ENCODE measurements at regions not wholly inside any gene's neighbourhood (a gene's known extent, or its start where the extent isn't known, plus 50 kb on each side); places are given as distances from the start of the nearest gene placed in this dataset.

DNA sequence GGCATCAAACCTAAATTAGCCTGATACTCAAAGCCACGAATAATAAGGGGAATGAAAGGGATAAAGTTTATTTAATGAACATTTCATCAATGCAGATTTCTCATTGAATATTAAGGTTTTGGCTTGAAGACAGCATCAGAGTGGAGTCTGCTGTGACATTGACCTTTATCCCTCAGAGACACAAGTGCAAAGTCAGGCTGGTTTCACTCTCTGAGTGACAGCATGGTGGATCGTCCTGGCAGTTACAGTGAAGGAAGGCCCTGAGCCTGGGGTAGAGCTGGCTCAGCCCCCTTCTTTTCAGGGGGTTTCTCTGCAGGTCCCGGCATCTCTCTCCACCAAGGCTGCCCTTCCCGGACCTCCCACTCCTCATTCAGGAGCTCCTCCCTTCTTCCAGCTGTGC is 503.1 kb downstream of the PREX1 start:
- DNase-seq: no peak

DNA sequence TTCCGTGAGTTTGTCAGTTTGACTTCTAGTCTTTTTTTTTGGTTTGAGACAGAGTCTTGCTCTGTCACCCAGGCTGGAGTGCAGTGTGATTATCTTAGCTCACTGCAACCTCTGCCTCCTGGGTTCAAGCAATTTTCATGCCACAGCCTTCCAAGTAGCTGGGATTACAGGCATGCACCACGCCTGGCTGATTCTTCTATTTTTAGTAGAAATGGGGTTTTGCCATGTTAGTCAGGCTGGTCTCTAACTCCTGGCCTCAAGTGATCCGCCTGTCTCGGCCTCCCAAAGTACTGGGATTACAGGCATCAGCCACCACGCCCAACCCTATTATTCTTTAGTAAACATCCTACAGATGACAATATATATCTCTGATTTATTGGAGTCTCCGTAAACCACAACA is 506.5 kb downstream of the PREX1 start:
- no peak for DNase-seq

DNA sequence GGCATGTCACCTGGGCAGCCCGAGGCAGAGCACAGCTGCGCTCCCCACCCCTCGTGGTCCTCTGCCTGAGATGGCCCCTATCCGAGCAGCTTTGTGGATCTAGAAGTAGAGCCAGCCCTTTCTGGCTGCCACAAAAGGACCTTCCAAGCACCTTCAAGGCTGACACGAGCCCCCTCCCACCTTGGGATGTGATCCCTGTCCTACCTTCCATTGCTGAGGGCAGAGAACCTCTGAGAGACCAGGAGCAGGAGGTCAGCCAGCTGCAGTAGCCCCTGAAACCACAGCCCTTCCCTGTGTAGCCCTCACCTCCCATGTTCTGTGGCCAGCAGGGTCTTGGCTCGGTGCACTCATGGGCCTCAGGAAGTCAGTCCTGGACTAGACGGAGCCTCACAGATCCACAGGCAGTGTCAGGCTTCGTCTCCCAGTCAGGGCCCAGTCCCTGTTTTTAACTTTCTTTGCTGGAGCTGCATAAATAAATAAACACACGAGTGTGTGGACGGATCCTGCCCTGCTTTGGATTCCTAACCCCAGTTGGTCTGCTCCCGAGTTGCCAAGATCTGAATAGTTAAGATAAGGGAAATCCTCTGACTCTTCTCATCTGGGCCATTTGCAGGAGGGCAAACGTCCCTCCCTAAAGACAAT is 507.7 kb downstream of the PREX1 start:
- no peak for DNase-seq

DNA sequence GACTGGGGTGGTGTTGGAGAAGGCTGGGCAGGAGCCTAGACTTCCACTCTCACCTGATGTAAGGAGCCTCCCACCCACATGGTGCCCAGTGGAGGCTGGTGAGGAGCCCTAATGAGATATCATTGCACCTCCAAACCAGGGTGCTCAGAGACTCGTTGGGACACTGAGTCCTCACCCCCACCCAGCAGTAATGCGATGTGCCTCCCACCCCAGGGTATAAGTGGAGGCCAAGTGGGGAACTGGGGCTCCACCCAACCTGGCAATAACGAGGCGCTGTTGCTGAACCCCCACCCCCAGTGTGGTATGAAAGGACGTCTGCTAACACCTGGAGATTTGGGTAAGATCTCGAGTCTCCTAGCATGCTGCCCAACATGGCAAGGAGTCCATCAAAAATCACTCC is 510.2 kb downstream of the PREX1 start:
- no peak for DNase-seq

DNA sequence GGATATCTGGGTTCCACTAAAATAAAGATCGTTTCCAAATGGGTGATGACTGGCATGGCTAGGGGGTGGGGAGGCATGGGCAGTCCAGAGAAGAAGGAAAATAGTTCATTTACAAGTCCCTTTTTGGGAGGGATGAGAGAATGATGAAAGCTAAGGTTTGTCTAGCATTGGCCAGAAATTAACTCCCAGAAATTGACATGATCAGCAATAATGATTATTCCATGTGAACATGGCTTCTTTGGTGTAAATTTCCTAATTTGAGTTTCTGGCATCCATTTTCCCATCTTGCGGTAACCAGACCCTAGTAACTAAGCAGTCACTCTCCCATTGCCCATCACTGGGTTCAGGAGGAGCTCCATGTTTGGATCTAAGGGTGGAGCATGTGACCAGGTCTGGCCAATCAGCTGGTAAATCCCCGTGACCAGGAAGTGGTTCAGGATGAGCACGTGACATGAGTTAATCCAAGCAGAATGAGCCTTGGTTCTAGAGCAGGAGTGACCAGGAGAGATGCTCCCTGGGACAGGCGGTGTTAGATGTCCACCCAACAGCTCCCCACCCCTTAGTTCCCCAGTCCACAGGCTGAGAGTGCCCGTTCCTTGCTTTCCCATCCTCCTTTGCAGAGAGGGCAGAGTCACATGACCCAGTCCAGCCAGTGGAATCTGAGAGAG is 512.7 kb downstream of the PREX1 start:
- no peak for DNase-seq

DNA sequence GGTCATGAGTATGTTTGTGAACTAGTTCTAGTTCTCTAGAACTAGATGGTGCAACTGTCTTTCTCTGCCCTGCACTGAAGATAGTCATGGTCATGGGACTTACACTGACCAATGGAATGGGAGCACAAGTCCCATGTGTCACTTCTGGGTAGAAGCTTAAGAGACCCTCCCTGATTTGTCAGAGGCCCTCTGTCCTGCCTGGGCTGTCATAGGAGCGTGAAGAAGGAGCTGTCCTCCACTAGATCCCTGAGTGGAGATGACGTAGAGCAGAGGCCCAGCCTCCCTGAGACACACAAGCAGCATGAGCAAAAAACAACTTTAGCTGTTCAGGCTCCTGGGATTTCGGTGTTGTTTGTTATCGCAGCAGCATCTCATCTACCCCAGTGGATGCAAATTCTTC is 514.5 kb downstream of the PREX1 start:
- no peak for DNase-seq

DNA sequence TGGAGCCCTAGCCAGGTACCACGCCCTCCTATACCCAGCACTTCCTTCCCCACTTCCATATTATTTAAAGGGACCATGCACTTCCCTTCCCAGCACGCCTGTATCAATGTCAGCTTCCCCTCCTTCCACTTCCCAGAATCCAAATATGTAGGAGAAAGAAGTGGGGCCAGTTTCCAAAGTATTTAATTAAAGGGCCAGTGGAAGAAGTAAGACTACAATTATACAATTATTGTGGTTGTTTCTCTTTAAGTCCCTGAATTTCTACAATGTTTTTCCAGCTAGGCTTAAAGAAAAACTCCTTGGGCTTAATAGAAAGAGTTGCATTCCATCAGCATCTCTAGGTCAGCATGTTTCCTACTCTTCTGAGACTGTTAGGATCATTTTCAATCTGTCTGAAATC is 515.8 kb downstream of the PREX1 start:
- DNase-seq: no peak

DNA sequence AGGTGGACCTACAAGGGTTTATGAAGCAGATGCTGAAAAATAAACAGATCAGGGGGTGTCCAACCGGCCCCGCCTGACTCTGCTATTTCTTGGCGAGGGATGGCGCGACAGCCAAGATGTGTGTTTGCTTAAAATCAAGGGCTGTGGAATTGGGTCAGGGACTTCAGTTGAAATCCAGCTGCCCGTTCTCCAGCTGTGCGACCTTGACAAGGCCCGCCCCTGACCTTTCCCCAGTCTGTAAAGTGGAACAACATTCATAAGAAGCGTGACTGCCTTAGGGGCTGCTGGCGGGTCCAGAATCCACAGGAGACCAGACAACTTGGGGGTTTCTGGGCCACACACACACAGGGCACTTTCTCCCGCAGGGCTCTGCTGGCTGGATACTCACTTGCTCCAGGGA is 517.5 kb downstream of the PREX1 start:
- no peak for DNase-seq

DNA sequence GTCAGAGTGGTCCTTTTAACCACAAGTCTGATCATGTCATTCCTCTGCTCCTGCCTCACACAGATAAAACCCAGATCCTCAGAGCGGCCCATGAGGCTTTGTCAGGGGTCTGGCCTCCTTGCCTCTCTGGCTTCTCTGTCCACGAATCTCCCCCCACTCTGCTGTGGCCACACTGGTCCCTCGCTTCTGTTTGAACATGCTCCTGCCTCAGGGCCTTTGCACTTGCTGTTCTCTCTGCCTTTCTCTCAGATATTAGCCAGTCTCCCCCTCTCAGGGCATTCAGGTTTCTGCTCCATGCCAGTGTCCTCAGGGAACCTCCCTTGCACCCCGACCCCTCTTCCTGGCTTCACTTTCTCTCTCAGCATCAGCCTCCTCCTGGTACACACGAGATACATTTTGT is 518.5 kb downstream of the PREX1 start:
- no peak for DNase-seq

DNA sequence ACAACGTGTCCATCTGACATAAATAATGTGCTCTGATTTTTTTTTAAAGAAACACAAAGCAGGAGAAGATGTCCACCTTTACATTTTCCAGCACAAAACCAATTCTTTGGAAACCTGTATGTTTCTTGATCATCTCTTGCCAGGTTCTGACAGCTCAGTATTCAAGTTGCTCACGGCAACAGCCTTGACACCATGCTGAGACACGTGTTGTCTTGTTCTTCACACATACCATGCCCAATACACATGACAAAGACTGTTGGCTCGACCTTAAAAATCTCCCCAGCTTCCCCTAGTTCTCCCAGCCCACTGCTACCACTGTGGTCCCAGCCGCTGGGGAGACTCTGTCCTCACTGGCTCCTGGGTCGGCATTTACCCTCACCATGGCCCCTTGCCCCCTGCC is 518.9 kb downstream of the PREX1 start:
- DNase-seq: no peak

DNA sequence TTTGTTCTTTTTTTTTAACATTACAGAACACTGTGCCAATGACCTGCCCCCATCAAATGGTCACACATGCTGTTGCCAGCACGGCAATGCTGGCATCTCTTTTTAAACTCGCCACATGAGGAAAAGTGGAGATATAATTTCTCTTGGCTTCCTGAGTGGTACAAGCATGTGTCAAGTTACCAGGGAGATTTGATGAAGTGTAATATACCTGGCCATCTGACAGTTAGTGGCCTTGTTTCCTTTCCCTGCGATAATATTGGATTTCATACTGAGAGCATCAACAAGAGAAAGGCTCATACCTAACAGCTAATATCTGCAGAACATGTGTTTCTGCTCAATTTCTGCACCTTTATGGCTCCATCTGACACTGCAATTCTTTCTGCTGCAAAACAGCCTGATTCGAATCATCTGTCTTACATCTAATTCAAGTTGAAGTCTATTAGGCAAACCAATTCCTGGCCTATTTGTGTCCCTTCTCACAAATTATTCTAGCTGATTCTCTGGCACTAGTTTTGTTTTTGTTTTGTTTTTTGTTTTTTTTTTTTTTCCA is 519.5 kb downstream of the PREX1 start:
- no peak for DNase-seq

DNA sequence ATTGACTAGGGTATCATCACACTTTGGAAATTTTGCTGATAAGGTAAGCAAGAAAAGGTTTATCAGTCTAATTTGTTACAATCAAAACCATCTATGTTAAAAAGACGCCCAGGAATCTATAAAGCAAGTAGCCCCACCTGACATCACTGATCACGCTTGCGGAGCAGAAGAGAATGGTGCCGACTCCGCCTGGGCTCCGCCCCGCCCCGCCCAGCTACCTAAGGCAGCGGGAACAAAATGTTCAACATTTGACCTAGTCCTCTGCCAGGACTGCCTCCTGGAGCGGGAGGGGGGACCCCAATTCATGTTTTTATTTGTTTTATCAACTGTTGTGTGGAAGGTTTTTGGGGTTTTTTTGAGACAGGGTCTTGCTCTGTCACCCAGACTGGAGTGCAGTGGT is 520.5 kb downstream of the PREX1 start:
- DNase-seq: no peak

DNA sequence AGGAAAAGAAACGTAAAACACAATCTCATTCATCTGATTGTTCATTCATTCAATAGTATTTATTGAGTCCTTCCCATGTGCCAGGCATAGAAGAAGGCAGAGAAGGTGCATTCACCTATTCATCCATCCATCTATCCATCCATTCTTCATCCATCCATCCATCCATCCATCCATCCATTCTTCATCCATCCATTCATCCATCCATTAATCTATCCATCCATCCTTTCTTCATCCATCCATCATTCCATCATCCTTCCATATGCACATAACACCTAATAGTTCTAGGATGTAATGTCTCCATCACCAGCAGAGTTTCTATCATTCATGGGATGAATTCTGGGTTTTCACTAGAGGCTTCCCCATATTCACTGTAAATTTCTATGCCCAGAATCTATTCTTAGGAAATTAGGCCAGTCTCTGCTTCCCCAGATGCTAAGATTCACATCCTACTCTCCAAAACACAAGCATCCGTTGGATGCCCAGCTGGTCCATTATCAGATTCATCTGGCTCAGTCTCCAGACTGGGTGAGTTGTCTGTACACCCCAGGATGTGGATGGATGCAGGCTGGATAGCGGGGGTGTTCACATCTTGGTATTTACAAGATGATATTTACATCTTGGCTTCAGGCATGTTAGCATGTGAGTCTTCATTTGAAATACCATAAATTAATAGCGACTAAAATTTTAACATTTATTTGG is 517.7 kb upstream of the SULF2 start:
- DNase-seq: no peak

DNA sequence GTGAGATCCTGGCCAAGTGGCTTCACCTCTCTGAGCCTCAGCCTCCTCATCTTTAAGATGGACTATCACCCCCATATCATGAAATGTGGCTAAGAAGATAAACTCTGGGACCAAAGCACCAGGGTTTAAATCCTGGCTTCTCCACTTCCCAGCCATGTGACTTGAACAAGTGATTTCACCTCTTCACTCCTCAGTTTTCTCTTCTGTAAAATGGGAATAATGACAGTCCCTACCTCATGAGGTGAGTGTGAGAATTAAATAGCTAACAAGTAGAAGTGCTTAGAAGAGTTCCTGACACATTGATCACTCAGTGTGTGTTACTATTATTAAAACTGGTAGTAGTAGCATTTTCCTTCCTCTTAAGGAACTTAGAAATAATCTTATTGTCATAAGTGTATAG is 516.9 kb upstream of the SULF2 start:
- DNase-seq: no peak

DNA sequence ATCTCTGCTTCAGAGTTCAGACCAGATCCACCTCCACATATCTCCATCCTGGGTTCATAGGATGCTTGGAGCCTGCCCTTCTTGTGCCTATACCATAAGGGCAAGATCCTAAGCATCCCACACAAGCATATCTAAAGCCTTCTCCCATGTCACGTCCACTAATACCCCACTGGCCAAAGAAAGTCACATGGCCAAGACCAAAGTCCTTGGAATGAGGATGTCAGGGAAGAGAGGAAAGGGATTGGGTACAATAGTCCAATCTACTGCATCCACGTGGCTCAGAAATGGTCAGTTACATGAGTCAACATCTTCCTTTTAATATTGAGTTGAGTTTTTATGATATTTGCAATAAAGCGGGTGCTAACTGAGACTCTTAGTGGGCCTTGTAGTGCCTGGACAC is 515.9 kb upstream of the SULF2 start:
- no peak for DNase-seq

DNA sequence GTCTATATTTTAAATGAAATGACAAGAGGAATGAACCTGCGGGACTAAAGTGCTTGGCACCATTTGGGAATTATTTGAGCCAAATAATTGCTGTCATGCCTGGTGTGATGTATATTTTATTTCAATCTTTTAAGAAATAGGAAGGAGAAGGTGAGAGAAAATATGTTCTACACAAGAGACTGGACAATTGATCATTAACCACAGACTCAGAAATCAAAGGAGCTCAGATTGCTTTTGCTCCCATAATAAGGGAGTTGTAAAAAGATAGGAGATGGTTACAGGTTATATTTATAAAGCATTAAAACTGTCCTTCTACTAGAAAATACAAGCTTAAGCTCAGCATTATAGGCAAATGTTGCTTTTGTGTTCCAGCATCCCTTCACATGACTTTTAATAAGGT is 515.2 kb upstream of the SULF2 start:
- DNase-seq: no peak

DNA sequence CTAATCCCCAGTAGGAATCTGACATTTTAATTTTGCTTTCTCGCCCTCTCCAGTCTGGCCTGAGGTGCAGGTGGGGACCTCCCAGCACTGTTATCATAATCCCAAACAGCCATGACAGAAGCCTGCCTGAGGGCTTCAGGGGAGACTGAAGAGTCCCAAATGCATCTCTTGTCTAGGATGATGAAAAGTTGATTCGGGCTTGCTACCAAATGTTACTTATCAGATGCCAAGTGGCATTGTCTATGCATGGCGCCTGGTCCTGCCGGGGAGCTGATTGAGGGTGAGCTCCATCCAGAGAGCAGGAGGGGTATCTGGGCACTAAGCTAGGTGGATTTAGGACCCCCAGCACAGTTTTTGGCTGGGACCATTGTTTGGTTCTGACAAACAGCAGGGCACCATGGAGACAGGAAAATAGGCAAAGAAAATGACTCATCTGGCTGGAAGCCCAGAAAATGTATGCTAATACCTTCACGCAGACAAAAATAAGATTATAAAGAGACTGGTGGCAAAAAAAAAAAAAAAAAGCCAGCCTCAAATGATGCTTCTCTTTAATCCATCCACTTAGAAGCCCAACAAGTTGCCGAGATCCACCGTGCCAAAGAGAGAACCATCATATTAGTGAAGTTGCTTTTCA is 513.7 kb upstream of the SULF2 start:
- peak; percentile 25 to 84 for DNase-seq

DNA sequence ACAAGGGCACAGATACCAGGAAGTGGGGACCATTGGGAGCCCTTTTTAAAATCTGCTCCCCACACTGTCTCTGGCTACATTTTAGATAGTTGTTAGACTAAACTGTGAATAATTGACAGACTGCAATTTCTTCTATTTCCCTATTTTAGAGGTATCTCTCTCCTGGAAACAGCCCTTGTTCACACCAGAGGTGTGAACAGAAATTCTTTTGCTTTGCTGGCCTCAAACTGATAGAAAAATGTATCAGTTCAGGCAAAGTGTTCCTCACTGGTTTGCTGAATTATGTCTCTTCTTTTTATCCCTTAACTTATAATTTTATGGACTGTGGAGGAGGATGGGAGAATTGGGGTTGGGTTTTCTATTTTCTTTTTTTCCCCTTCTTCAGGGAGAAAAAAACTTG is 513.2 kb upstream of the SULF2 start:
- no peak for DNase-seq

DNA sequence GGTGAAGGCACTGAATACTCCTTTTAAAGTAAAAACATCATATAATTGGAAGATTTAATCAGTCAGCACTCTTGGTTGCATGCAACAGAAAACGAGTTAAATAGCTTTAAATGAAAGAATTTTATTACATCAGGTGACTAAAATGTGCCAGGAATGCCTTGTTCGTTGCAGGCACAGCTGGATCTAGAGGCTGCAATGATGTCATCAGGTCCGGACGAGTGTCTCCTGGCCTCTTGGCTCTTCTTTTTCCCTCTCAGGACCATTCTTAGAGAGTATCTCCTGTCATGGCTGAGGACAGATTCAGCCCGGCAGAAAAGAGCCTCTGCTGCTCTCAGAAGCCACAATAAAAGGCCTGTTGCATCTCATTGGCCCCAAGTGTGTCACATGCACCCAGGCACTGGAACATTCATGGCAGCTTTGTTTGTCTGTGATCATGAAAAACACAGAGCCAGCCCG is 510.7 kb upstream of the SULF2 start:
- DNase-seq: peak in 1 of 2 experiments; percentile 40

DNA sequence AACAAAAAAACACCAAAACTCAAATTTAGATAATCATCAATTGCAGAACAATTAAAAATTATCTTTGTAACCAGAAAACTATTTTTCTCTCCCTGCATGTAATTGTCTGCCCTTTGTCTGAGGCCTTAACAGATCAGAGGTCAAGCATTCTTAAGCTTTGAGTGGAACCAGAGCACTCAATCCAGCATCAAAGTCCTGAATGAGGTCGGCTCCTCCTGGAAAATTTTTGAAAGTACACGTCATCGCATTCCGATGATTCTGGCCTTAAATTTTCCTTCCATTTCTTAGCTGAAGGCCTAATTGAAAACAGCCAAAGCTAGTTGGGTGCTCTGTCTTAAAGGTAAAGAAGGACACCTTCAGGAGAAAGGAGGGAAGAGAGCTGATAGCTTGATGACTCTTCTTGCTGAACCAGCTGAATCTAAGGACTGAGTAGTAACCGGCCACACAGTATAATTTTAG is 510.2 kb upstream of the SULF2 start:
- peak; percentile 69 to 91 for DNase-seq

DNA sequence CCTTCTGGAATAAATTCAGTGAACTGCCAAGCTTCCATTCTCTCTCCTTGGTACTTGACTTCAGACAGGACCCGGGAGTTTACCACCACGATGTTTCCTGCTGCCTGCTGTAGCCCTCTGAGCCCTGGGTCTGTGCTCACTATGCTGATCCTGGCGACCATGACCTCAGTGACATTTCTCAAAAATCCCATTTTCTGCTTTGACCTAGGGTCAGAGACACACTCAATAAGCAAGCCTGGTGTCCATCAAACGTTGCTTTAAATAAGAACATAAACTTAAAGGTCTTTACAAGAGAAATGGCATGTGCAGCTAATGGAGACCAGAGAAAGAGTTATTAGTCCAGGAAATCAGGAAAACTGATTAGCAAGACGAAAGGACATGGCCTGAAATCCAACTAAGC is 509.7 kb upstream of the SULF2 start:
- no peak for DNase-seq

DNA sequence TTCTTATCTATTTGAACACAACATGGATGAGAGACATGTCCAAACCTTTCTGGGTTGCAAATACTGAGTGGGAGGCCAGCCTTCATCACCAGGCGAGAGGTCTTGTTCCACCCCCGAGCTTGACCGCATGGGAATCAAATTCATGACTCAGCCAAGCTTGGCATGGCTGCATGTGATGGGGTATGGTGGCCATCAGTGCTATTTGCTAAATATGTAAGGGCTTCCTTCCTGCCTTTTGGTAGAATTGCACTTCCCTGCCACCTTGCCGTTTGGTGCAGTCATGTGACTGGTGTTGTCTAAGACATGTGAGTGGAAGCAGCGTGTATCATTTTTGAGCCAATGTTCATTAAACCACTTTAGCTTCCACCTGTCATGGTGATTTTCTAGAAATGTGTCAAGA is 508.9 kb upstream of the SULF2 start:
- DNase-seq: no peak

DNA sequence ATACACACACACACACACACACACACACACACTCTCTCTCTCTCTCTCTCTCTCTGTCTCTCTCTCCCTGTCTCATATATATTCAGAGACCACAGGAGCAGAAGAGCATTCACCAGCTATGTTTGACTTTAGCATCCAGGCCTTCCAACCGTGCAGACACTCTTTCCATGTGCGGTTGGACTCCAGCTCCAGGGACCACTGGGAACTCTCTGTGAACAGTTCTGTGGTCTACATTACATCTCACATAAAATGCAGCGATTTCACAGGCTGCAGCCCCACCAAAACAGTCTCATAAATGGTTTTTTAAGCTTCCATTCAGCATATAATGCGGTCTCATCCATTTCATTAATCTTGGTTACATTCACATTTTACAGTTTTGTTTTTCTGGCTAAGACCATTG is 508.4 kb upstream of the SULF2 start:
- no peak for DNase-seq

DNA sequence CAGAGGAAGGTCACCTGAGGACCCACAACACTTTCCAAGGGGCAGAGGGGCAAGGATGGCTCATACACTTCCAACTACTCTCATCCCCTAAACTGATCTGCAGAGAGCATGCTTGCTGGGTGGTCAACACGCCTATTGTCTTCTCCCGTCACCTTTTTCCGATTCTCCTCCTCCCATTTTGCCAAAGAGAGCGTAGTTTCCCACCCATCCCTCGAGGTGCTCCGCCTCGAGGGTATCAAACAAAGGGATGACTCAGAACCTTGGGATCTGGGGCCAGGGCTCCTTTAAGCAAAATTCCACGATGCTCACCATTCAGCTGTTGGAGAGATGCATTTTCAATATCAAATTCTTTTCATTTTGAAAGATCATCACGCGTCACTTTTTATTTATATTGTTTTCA is 507.5 kb upstream of the SULF2 start:
- no peak for DNase-seq
